GM19455 (cell line): ENCODE measurements at regions not wholly inside any gene's neighbourhood (a gene's known extent, or its start where the extent isn't known, plus 50 kb on each side); places are given as distances from the start of the nearest gene placed in this dataset.

Experiments
- ATAC-seq: cut with Tn5 transposase; IDR thresholded peaks from one replicate; pipeline ENCODE4 v1.9.1; 2021; ENCODE audit not compliant: unreplicated experiment

DNA sequence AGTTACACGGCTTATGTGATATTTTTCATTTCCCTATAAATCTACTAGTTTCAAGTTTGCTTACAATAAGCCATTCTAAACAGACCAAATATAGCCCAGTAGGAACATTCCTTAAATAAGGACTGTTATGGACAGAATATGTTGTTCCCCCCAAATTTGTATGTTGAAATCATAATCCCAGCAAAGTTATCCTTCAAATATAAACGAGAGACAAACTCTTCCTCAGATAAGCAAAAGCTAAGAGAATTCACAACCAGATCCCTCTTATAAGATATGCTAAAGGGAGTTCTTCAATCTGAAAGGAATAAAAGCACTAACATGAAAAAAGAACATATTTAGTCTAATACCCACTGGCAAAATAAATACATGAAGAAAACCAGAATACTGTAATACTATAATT, 795.5 kb upstream of the GJE1 start:
- no peak for ATAC-seq

DNA sequence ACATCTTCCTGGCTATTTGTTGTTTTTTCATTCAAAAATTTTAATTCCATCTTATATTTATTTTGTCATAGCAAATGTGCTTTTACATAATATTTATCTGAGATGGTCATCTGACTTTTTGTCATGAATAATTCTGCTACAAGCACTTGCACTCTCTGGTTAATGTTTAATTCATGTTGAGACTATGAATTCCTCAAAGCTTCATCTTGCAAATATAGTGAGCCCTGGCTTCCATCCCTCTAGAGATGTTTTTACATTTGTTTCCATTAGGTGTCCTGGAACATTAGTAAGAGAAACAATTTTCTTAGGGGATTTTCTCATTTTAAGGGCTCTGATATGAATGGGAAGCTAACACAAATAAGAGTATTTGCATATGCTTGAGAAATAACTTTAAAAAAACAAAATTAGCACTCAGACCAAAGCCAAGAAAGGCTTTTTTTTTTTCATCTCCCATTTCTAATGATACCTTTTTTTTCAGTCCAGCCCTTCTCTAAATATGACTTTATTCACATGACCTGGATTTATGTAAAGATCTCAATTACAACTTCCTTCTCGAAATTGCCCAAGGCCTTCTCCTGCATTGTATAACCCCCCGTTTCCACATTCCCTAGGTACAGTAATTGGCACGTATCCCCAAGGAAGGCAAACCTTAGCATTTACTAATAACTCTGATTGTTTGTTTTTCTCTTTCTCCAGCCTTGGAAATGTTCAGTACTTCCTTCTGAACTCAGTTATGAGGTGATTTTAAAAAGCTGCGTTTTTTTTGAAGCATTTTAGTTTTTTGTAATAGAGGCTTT, 797.0 kb upstream of the GJE1 start:
- ATAC-seq, result no peak

DNA sequence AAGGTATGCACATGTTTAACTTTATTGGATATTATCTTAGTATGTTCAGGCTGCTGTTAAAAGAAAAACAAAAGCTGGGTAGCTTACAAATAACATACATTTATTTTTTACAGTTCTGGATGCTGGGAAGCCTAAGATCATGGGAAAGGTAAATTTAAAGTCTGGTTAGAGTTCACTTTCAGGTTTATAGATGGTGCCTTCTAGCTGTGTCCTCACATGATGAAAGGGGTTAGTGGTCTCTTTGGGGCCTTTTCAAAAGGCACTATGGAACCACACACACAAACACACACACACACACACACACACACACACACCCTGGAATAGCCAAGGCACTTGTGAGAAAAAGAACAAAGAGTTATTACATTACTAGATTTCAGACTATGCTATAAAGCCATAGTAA, 805.8 kb upstream of the GJE1 start:
- ATAC-seq, result no peak

DNA sequence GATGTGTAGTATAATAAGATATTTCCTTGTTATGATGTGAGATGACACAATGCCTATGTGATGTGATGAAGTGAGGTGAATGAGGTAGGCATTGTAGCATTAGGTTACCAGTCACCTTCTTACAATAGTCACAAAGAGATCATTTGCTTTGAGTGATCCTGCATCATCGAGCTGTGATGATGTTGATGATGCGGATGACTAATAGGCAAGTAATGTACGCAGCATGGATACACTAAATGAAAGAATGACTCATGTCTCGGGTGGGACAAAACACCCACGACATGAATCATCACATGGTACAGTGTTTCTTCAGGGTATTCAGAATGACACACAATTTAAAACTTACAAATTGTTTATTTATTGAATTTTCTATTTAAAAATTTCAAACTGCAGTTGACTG, 806.3 kb upstream of the GJE1 start:
- no peak for ATAC-seq

DNA sequence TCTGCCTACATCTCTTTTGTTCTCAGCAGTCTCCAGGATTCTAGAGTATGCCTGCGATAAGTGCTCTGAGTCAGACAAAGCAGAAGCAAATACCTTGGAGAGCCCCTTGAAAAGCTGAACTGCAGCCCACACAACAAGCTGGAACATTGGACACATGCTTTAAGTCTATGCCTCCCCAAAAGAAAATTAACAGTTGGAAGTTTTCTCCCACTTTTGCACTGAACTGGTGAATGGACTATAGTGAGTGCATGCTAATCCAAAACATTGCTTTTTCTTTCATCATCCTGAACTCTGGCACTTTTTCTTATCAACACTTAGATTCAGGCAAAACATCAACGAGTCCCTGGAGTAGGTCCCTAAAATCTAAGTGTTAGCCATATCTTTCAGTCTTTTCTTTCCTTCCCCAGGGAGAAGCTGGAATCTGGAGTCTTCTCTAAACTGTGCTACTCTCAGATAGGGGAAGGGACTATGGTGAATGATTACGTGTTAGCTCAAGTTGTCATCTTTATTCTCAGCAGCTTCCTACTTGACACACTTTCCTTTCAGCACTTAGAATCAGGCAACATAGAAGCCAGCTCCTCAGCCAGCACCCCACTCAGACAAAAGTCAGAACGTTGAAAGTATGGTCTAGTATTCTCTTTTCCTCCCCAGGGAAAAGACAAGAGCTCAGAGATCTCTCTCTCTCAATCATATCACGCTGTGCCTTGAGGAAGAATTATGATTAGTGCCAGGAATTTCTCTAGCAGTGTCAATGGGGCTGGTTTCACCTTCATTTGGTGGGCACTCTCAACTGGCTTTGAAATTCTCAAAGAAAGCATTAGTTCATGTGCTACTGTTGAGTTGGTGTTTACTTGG, 811.0 kb upstream of the GJE1 start:
- ATAC-seq, result no peak

DNA sequence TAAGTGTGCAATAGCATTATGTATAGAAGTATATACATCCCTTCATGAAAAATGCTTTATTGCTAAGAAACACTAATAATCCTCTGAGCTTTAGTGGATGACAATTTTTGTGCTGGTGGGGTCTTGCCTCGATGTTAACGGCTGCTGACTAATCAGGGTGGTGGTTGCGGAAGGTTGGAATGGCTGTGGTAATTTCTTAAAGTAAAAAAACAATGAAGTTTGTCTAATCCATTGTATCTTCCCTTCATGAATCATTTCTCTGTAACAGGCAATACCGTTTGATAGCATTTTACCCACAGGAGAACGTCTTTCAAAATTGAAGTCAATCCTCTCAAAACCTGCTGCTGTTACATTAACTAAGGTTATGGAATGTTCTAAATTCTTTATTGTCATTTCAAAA, 816.5 kb upstream of the GJE1 start:
- no peak for ATAC-seq

DNA sequence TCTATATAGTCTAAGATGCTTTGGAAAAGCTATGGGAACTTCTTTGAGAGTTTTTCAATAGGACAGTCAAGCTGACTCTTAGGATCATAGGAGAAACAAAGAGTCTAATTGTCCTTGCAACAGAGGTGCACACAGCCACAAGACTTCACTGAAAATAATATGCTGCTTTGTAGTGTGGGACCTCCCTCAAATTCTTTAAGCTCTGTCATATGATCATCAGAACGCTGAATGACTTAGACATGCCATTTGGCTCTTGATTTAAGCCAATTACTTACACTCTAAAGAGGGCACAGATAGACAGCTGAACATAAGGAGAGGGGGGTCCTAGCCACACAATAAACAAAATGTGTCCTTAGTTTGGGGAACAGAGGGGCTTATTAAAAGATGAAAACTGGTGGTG, 818.7 kb upstream of the GJE1 start:
- ATAC-seq, result no peak

DNA sequence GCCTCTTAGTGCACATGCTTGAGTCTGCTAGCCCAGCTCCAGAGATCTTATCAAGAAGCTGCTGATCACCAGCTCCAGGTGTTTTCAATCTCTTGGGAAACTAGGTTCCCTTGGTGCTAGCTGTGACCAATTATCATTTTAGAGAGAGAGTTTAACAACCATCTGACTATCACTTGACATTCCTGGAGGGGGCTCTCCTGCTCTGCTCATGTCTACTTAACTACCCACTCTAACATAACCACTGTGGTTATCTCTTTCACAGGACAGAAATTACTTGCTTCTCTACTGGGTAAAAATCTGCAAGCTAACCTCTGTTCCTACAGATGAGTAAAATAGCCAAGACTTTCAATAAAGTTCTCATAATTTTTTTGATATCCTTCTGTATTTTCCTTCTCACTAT, 823.4 kb upstream of the GJE1 start:
- ATAC-seq, result no peak

DNA sequence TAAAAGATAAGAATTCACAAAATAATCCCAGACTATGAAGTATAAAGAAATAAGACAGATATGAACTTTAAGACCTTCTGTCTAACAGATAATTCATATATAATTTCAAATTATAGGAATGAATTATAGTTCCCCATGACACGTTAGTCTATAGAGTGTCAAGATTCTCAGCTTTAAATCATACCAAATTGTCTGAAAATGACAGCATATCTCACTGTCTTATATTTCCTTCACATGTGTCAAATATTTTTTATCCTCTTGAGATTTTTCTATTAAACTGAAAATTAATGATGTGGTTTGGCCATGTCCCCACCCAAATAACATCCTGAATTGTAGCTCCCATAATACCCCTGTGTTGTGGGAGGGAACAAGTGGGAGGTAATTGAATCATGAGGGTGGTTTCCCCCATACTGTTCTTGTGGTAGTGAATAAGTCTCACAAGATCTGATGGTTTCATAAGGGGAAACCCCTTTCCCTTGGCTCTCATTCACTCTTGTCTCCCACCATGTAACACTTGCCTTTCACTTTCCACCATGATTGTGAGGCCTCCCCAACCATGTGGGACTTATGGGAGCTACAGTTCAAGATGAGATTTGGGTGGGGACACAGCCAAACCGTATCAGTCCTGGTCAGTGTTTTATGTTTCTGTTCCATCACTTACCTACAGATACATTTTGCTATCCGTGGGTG, 825.3 kb upstream of the GJE1 start:
- ATAC-seq, result no peak

DNA sequence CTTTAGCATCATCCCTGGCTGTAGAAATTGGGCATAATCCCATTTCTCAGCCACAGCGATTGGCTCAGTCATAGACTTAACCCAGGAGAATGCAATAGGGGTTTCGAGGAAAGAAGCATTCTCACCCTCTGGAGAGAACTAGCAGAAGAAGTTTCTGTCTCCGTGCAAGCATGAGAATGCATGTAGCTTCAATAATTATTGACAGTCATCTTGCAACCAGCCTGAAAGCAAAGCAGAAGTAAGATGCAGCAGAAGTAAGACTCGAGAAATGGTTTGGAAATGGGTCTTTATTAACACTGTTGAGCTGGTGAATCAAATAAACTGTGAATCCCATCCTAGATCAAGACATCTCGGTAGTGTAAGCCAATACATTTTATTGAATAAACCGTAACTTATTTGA, 828.8 kb upstream of the GJE1 start:
- ATAC-seq, result no peak

DNA sequence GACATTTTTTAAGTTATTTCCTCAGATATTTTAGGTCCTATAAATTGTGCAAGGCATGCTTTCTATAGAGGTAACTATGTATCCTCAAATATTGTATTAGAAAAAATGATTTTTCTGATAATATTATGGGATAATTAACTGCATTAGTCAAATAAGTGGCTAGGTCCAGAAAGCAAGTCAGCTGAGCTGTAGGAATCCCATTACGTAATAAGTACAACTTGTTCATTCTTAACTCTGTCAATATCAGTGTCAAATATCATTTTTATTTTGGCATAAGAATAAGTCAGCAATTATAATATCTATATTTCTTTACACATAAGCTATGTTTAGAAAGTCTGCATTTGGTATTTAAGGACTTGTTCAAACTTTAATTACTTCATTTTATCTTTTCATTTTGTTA, 830.9 kb upstream of the GJE1 start:
- no peak for ATAC-seq

DNA sequence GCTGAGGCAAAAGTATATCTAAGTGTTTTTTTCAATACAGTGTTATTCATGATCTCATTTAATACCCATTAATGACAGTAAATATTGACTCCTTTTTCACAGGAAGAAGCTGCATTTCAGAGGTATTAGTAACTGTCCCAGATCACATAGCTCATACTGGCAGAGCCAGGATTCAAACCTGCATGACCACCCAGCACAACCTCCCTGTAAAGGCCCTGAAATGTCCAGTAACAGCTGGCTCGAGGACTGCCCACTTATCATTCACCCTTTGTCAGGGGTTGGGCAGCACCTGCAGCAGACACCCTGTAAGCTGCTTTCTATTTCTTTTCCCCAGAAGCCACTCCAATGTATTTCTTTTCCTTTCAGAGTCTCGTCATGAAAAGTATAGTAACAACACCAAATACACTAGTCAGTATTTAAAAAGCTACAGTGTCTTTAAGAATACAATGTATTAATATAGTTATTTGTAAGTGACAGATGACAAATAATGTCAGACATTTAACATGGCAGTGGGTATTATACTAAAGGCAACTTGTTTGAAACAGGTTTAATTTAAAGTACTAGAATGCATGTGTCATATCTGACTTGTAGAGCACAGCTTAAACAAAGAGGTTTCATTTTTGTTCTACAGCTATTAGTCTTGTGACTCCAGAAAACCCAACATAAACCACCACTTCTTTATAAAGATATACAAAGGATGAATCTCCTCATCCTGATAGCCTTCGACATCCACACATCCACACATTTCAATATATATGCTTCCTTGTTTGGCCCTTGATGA, 841.6 kb upstream of the GJE1 start:
- ATAC-seq, result no peak

DNA sequence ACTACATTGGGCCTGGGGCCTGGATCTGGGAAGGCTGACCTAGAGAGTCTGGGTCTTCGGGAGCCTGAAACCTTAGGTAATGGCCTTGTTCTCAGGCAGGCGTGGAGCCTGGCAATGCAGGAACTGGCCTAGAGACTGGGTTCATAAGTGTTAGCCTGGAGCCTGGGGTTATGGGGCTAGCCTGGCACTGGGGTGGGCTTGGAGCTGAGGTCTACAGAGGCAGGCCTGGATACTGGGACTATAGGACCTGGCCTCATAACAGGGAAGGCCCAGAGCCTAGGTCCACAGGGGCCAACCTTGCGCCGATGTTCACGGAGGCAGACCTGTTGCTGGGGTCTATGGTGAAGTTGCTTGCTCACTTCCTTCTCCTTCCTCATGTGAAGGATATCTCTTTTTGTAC, 843.8 kb upstream of the GJE1 start:
- ATAC-seq, result no peak

DNA sequence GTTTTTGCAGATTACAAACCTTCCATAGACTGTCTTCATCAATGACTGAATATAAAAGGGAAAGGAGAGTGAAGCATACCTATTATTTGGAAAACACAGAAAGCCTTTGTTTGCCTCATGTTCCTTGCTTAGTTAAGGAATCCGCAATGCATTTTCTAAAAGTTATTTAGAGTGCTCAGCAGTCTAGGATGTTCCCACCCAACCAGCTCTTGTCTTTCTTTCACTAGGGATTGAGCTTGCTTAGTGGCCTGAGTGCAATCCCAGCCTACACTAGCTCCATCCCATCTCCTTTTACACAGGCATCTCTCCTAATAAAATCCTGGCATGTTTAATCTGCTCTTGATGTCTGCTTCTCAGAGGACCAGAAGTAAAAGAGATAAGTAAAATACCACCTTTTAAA, 850.5 kb upstream of the GJE1 start:
- ATAC-seq, result no peak

DNA sequence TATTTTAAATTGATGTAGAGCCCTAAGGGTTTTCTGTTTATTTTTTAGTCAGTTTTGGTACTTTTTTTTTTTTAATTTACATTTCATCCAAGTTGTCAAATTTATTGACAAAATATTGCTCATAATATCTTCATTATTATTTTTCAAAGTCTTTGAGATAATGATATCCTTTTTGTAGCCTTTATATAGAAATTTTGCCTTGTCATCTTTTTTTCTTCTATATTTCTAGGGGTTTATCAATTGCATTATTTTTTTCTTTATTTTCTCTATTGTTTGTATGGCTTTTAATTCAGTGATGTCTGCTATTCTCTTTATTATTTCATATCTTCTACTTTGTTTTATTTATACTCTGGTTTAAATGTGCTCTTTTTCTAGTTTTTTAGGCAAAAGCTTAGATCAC, 863.0 kb upstream of the GJE1 start:
- ATAC-seq, result no peak

DNA sequence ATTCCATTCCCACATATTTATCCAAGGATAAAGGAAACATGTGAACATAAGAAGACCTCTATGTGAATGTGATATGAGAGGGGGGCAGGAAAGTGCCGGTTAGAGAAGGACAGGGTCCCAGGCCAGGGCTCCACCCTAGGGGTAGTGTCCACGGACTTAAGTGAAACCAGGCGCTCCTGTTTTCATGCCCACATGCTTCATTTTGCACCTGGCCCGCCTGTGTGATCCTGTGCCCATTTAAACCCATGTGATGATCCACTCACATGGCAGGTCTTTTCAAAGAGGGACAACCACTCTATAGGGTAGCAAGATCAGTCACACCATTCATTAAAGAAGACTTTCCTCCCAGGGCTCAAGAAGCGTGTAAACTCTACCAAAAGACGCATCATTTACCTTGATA, 865.3 kb upstream of the GJE1 start:
- ATAC-seq, result no peak

DNA sequence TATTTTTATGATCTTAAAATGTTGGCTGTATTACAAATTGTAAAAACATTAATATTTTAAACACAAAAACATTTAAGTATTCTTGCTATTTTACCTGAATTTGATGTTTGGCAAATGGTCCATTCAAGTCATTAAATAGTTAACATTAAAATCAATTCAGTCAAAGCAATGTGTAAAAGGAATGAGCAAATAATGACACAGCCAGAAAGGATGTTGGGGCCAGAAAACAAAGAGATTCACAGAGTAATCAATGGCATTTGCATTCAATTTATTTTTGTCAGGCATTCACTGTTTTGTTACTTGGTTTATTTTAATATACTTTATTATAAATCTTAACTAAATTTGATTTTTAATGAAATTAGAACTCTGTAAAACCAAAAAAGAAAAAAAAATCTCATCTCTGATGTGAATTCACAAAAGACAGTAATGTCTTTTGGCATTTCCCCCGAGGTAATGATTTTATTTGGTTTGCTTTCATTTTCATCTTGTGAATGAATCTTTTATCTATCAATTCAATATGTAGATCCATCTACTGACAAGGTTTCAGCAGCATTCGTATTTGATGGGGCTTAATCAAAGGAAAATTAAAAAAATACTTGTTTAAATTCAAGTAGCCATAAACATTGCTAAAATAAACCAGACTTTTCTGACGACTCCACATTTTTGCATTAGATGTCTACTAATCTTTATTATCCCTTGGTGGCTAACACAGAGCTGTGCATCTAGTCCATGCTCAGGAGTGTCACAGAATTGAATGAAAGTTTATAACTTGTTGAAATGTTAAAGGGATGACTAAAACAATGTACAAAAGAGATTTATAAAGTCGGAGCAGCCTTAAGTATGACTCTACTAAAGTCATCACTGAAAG, 866.7 kb upstream of the GJE1 start:
- ATAC-seq, result no peak

DNA sequence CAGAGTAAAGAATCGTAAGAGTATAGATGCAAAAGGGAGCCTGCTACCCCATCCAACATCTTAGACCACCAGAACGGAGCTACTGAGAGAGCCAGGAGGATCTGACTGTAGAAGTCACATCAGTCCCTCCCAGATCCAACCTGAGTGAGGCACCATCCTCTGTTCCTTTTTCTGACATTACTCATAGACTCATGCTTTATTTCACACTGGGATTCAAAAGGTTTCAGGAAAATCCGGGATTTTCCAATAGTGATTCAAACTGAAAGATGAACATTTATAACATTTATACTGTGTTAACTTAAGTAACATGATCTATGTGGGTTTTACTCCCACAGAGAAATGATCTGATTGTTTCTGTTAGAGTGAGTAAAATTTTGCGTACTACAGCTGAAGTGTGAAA, 868.6 kb upstream of the GJE1 start:
- no peak for ATAC-seq

DNA sequence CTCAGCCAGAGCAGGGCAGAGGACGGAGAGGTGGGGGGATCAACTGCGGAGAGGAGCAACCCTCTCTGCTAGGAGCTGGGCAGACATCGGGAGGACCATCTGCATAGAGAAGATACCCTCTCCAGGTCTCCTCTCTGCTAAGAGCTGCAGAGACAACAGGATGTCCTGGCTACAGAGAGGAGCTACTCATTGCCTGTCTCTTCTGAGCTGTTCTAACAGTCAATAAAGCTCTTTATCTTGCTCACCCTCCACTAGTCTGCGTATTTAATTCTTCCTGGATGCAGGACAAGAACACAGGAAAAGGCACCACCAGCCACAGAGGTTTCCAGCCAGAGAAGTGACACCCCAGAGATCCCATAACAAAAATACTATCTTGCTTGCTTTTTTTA, 871.1 kb upstream of the GJE1 start:
- no peak for ATAC-seq

DNA sequence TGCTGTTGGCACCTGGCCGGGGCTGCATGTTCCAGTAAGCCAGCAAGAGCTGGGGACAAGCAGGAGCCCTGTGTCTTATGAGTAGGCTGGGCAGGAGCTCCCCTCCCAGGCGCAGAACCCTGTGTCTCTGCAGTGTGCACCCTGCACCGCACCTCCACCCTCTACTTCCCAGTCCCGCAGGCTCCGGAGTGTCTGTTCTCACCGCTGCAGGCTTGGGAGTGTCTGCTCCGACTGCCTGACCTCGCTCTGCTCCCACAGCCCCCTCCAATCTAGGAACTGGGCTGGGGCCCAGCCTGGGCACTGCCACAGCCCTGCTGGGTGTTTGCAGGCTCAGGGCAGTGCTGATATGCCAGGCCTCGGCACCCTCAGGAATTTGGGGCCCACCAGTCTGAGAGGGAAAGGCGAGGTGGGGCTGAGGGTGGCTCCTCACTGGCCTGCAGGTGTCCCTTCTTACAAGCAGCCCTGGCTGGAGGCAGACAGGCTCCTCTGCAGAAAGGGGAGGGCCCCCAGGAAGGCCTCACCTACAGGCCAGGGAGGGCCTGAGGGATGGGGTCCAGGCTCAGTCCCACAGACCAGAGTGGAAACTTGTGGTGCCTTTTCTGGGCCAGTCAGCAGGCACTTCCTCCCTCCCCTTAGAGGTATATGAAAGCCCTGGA, 871.6 kb upstream of the GJE1 start:
- no peak for ATAC-seq
